Astrocyte (in vitro differentiated cells and primary cell): ENCODE measurements at regions not wholly inside any gene's neighbourhood (a gene's known extent, or its start where the extent isn't known, plus 50 kb on each side); places are given as distances from the start of the nearest gene placed in this dataset.
A peak's percentile ranks its signal among the peaks of the same experiment; 100 is the strongest.

Experiments
- DNase-seq: peaks from one replicate; pipeline ENCODE4 v3.0.0-alpha.2; 2010; ENCODE audit warnings: low read depth
- FAIRE-seq: peaks from 2 replicates; lab custom pipeline; 2011; peaks lifted over from hg19 to GRCh38; lab: Jason Lieb, UNC
- H2AFZ ChIP-seq: 2 replicates; pipeline ENCODE4 v1.6.0; 2012; ENCODE audit warnings: low read depth, low read length, inconsistent platforms
- H3K27ac ChIP-seq: 2 replicates; pipeline ENCODE4 v1.5.1; 2011; ENCODE audit warnings: low read depth, low read length, inconsistent platforms
- H3K27me3 ChIP-seq: 2 replicates; pipeline ENCODE4 v1.6.0; 2011; ENCODE audit warnings: low read length, inconsistent platforms; ENCODE audit not compliant: insufficient read depth
- H3K36me3 ChIP-seq: 2 replicates; pipeline ENCODE4 v1.5.1; 2011; ENCODE audit warnings: low read length, inconsistent platforms; ENCODE audit not compliant: insufficient read depth
- H3K4me1 ChIP-seq: 2 replicates; pipeline ENCODE4 v1.5.1; 2011; ENCODE audit warnings: low read length, inconsistent platforms; ENCODE audit not compliant: insufficient read depth
- H3K4me2 ChIP-seq: 2 replicates; pipeline ENCODE4 v1.6.0; 2012; ENCODE audit warnings: low read length, inconsistent platforms
- H3K4me3 ChIP-seq: 2 replicates; pipeline ENCODE4 v1.5.1; 2011; ENCODE audit warnings: low read depth, mild to moderate bottlenecking, low read length, inconsistent platforms; ENCODE audit not compliant: insufficient read depth
- H3K79me2 ChIP-seq: 2 replicates; pipeline ENCODE4 v1.6.0; 2012; ENCODE audit warnings: mild to moderate bottlenecking, low read length, inconsistent platforms; ENCODE audit not compliant: insufficient read depth
- H3K9ac ChIP-seq: 2 replicates; pipeline ENCODE4 v1.6.0; 2012; ENCODE audit warnings: mild to moderate bottlenecking, low read length, inconsistent platforms
- H3K9me3 ChIP-seq: 2 replicates; pipeline ENCODE4 v1.5.1; 2012; ENCODE audit warnings: low read depth, mild to moderate bottlenecking, low read length, inconsistent platforms; ENCODE audit not compliant: insufficient read depth
- H4K20me1 ChIP-seq: 2 replicates; pipeline ENCODE4 v1.6.0; 2012; ENCODE audit warnings: low read length, inconsistent platforms; ENCODE audit not compliant: insufficient read depth
- H3K27ac Mint-ChIP-seq: one replicate; pipeline ENCODE4 v1.8.0; 2021; ENCODE audit warnings: mild to moderate bottlenecking, mixed read lengths; ENCODE audit not compliant: unreplicated experiment
- H3K27me3 Mint-ChIP-seq: one replicate; pipeline ENCODE4 v1.8.0; 2021; ENCODE audit warnings: low read depth, mixed read lengths; ENCODE audit not compliant: unreplicated experiment
- H3K36me3 Mint-ChIP-seq: one replicate; pipeline ENCODE4 v1.8.0; 2021; ENCODE audit warnings: low read depth, mixed read lengths; ENCODE audit not compliant: unreplicated experiment
- H3K4me1 Mint-ChIP-seq: one replicate; pipeline ENCODE4 v1.8.0; 2021; ENCODE audit warnings: low read depth, mixed read lengths; ENCODE audit not compliant: unreplicated experiment
- H3K4me3 Mint-ChIP-seq: one replicate; pipeline ENCODE4 v1.8.0; 2021; ENCODE audit warnings: mild to moderate bottlenecking, moderate library complexity, mixed read lengths; ENCODE audit not compliant: unreplicated experiment
- H3K9me3 Mint-ChIP-seq: one replicate; pipeline ENCODE4 v1.8.0; 2021; ENCODE audit warnings: mild to moderate bottlenecking, mixed read lengths; ENCODE audit not compliant: unreplicated experiment
- EZH2 ChIP-seq: IDR thresholded peaks from 2 replicates; pipeline ENCODE4 v1.6.1; 2012; ENCODE audit warnings: mild to moderate bottlenecking, low read length, inconsistent platforms; ENCODE audit not compliant: insufficient read depth
- TF ChIP-seq, protein P1 (sequence below): IDR thresholded peaks from 2 replicates; pipeline ENCODE4 v1.5.1; 2011; ENCODE audit warnings: low read depth, mild to moderate bottlenecking, inconsistent platforms, low read length, moderate library complexity; ENCODE audit not compliant: insufficient read depth

DNA sequence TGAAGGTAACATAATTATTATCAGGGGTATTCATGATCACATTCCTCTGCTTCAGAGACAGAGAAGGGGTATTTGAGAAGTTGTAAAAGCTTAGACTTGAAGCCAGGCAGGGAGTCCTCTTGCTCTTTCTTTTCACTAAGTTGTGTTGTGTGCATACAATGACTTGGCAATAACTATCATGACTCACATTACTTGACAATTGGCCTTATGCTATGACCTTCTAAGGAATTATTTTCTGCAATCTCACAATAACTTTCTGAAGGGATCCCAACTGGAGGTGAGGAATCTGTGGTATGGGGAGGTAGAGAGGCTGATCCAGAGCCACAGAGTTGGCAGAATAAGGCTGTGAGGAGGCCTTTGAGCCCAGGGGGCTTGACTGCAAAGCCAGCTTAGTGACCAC is 622.3 kb downstream of the MTRR start:
- TF ChIP-seq EZH2: no peak
- TF ChIP-seq, protein P1, sequence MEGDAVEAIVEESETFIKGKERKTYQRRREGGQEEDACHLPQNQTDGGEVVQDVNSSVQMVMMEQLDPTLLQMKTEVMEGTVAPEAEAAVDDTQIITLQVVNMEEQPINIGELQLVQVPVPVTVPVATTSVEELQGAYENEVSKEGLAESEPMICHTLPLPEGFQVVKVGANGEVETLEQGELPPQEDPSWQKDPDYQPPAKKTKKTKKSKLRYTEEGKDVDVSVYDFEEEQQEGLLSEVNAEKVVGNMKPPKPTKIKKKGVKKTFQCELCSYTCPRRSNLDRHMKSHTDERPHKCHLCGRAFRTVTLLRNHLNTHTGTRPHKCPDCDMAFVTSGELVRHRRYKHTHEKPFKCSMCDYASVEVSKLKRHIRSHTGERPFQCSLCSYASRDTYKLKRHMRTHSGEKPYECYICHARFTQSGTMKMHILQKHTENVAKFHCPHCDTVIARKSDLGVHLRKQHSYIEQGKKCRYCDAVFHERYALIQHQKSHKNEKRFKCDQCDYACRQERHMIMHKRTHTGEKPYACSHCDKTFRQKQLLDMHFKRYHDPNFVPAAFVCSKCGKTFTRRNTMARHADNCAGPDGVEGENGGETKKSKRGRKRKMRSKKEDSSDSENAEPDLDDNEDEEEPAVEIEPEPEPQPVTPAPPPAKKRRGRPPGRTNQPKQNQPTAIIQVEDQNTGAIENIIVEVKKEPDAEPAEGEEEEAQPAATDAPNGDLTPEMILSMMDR: no peak
- H3K4me1 Mint-ChIP-seq: no peaks in the 10 kb centered on the region
- peak; percentile 32 for FAIRE-seq
- Histone ChIP-seq H3K4me2 (no peak overlapping the region), H4K20me1 (no peaks in the 10 kb centered on the region), H2AFZ (no peak overlapping the region), H3K4me3 (no peak overlapping the region), H3K27ac (no peak overlapping the region), H3K9ac (no peak overlapping the region), H3K79me2 (no peaks in the 10 kb centered on the region), H3K4me1 (no peaks in the 10 kb centered on the region), H3K36me3 (no peaks in the 10 kb centered on the region), H3K9me3 (no peaks in the 10 kb centered on the region), H3K27me3 (no peaks in the 10 kb centered on the region)
- H3K9me3 Mint-ChIP-seq: peaks cover 10% of the 10 kb centered on the region
- H3K27ac Mint-ChIP-seq: peak overlapping the region; percentile 6
- no peaks in the 10 kb centered on the region for H3K36me3 Mint-ChIP-seq
- no peaks in the 10 kb centered on the region for H3K27me3 Mint-ChIP-seq
- H3K4me3 Mint-ChIP-seq: no peak overlapping the region
- peak; percentile 12 for DNase-seq

DNA sequence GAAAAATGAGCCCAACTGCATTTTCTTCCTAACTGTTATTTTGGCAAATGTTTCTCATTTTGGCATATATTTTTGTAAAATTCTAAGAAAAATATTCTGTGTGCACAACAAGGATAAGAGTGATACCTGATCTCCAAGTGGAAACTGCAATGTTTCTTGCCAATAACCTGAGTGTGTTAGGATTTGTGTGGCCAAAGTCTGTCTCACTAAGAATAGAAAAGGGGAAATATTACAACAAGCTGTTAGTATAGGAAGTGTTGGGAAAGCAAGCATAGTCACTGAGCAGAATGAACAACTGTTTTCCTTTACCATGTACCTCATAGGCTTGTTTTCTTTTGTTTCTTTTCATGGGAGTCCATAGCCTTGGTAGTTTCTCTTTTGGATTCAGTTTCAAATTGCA is 624.2 kb downstream of the MTRR start:
- H3K4me3 ChIP-seq: no peak overlapping the region
- FAIRE-seq (no peak), DNase-seq (no peak)
- TF ChIP-seq, protein P1: no peak
- no peak for TF ChIP-seq EZH2
- no peak overlapping the region for H3K27ac ChIP-seq
- no peaks in the 10 kb centered on the region for H3K36me3 ChIP-seq
- Mint-ChIP-seq H3K4me3 (no peak overlapping the region), H3K27me3 (no peaks in the 10 kb centered on the region), H3K4me1 (no peaks in the 10 kb centered on the region), H3K9me3 (peaks cover 10% of the 10 kb centered on the region), H3K36me3 (no peaks in the 10 kb centered on the region), H3K27ac (no peak overlapping the region)
- no peaks in the 10 kb centered on the region for H3K27me3 ChIP-seq
- no peaks in the 10 kb centered on the region for H3K79me2 ChIP-seq
- H3K9ac ChIP-seq: no peak overlapping the region
- H3K4me2 ChIP-seq: no peak overlapping the region
- H4K20me1 ChIP-seq: no peaks in the 10 kb centered on the region
- H3K4me1 ChIP-seq: no peaks in the 10 kb centered on the region
- H3K9me3 ChIP-seq: no peaks in the 10 kb centered on the region
- no peak overlapping the region for H2AFZ ChIP-seq

DNA sequence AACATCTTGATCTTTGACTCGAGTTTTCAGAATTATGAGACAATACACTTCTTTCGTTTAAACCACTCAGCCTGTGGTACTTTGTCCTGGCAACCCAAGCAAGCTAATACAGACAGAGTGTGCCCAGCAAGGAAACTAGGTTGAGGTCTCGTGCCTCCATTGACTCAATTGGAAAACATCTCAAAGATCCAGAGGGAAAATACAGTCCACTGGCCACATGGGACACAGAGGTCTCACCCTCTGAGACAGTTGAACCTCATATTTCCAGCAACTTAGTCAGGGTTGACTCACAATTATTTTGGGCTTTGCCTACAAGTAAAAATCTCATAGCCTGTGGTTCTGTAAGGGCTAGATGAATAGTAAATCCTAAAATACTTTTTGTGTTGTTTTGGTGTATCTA is 631.5 kb downstream of the MTRR start:
- no peaks in the 10 kb centered on the region for H3K4me1 Mint-ChIP-seq
- no peaks in the 10 kb centered on the region for H3K79me2 ChIP-seq
- no peak overlapping the region for H3K4me3 ChIP-seq
- H2AFZ ChIP-seq: no peak overlapping the region
- TF ChIP-seq EZH2: no peak
- TF ChIP-seq, protein P1: no peak
- H3K4me1 ChIP-seq: no peaks in the 10 kb centered on the region
- H3K27me3 ChIP-seq: no peaks in the 10 kb centered on the region
- no peak overlapping the region for H3K27ac Mint-ChIP-seq
- DNase-seq (no peak), FAIRE-seq (no peak)
- no peaks in the 10 kb centered on the region for H3K36me3 ChIP-seq
- no peaks in the 10 kb centered on the region for H3K27me3 Mint-ChIP-seq
- no peaks in the 10 kb centered on the region for H3K36me3 Mint-ChIP-seq
- H3K4me2 ChIP-seq: no peak overlapping the region
- H4K20me1 ChIP-seq: no peaks in the 10 kb centered on the region
- H3K9ac ChIP-seq: no peak overlapping the region
- H3K27ac ChIP-seq: no peak overlapping the region
- H3K9me3 ChIP-seq: no peaks in the 10 kb centered on the region
- peaks cover 11% of the 10 kb centered on the region for H3K9me3 Mint-ChIP-seq
- no peak overlapping the region for H3K4me3 Mint-ChIP-seq
